GM23338 (cell line): ENCODE measurements at regions not wholly inside any gene's neighbourhood (a gene's known extent, or its start where the extent isn't known, plus 50 kb on each side); places are given as distances from the start of the nearest gene placed in this dataset.

Source experiments
- ATAC-seq: fragments of 200-7000 bp; cut with Tn5 transposase; 3 replicates; pipeline ENCODE4 v1.9.1; 2020
- DNase-seq: peaks from one replicate; pipeline ENCODE4 v3.0.0-alpha.2; 2015; ENCODE audit warnings: low spot score
- H2AFZ ChIP-seq: fragments of 200-600 bp; sonication (generic); 2 replicates; pipeline ENCODE4 v1.8.0; 2016; ENCODE audit warnings: antibody characterized with exemption, mild to moderate bottlenecking, moderate library complexity
- H3F3A ChIP-seq: fragments of 200-600 bp; sonication (generic); replicated peaks from 2 replicates; pipeline ENCODE4 v1.8.0; 2017; ENCODE audit warnings: antibody characterized with exemption, mixed run types, low read depth
- H3K27ac ChIP-seq: fragments of 200-600 bp; sonication (generic); 2 replicates; pipeline ENCODE4 v1.6.1; 2016; ENCODE audit warnings: low read depth
- H3K27me3 ChIP-seq: fragments of 200-600 bp; sonication (generic); 2 replicates; pipeline ENCODE4 v1.8.0; 2016; ENCODE audit warnings: mild to moderate bottlenecking, mixed run types, moderate library complexity; ENCODE audit not compliant: insufficient read depth
- H3K36me3 ChIP-seq: fragments of 200-600 bp; sonication (generic); 2 replicates; pipeline ENCODE4 v1.8.0; 2016; ENCODE audit warnings: mild to moderate bottlenecking; ENCODE audit not compliant: insufficient read depth
- H3K4me1 ChIP-seq: fragments of 200-600 bp; sonication (generic); 2 replicates; pipeline ENCODE4 v1.8.0; 2016; ENCODE audit warnings: mild to moderate bottlenecking, moderate library complexity; ENCODE audit not compliant: insufficient read depth
- H3K4me2 ChIP-seq: fragments of 200-600 bp; sonication (generic); 2 replicates; pipeline ENCODE4 v1.7.1; 2017; ENCODE audit warnings: mixed run types
- H3K4me3 ChIP-seq: fragments of 200-600 bp; sonication (generic); 2 replicates; pipeline ENCODE4 v1.6.1; 2016; ENCODE audit warnings: mixed run types
- H3K79me2 ChIP-seq: fragments of 200-600 bp; sonication (generic); replicated peaks from 2 replicates; pipeline ENCODE4 v1.8.0; 2017; ENCODE audit warnings: mild to moderate bottlenecking; ENCODE audit not compliant: insufficient read depth
- H3K9me2 ChIP-seq: fragments of 200-600 bp; sonication (generic); 2 replicates; pipeline ENCODE4 v1.8.0; 2017; ENCODE audit not compliant: insufficient read depth
- H4K20me1 ChIP-seq: fragments of 200-600 bp; sonication (generic); replicated peaks from 2 replicates; pipeline ENCODE4 v1.8.0; 2017; ENCODE audit warnings: mild to moderate bottlenecking; ENCODE audit not compliant: insufficient read depth
- H3K27ac Mint-ChIP-seq: 2 replicates; pipeline ENCODE4 v1.8.0; 2020; ENCODE audit warnings: inconsistent platforms, mild to moderate bottlenecking, moderate library complexity, mixed read lengths
- H3K27me3 Mint-ChIP-seq: 3 replicates; pipeline ENCODE4 v1.8.0; 2022; ENCODE audit warnings: low read depth, mild to moderate bottlenecking, moderate library complexity, mixed read lengths, inconsistent platforms; ENCODE audit not compliant: insufficient read depth, poor library complexity
- H3K36me3 Mint-ChIP-seq: 3 replicates; pipeline ENCODE4 v1.8.0; 2021; ENCODE audit warnings: low read depth, mild to moderate bottlenecking, inconsistent platforms, moderate library complexity, mixed read lengths
- H3K4me1 Mint-ChIP-seq: 3 replicates; pipeline ENCODE4 v1.8.0; 2020; ENCODE audit warnings: mild to moderate bottlenecking, inconsistent platforms, mixed read lengths
- H3K4me3 Mint-ChIP-seq: 3 replicates; pipeline ENCODE4 v1.8.0; 2021; ENCODE audit warnings: moderate library complexity, mild to moderate bottlenecking, inconsistent platforms, mixed read lengths
- H3K9me3 Mint-ChIP-seq: 3 replicates; pipeline ENCODE4 v1.8.0; 2020; ENCODE audit warnings: moderate library complexity, mild to moderate bottlenecking, inconsistent platforms, mixed read lengths
- CTCF ChIP-seq, 2 experiments: fragments of 200-600 bp in 1 of 2; sonication (generic) in 1 of 2; conservative IDR thresholded peaks; 2 replicates each; pipeline versions ENCODE4 v1.5.1 to v1.6.1; 2016 to 2017; ENCODE audit warnings: antibody characterized with exemption in 2 of 2, low read depth in 2 of 2, mild to moderate bottlenecking in 2 of 2, moderate library complexity in 1 of 2
- ETS1 ChIP-seq: IDR thresholded peaks from 2 replicates; pipeline ENCODE4 v1.6.1; 2016; ENCODE audit warnings: antibody characterized with exemption
- JUNB ChIP-seq: IDR thresholded peaks from one replicate; pipeline ENCODE4 v1.6.1; 2016; ENCODE audit warnings: antibody characterized with exemption; ENCODE audit not compliant: unreplicated experiment
- NANOG ChIP-seq: IDR thresholded peaks from 2 replicates; pipeline ENCODE4 v1.6.1; 2016; ENCODE audit warnings: antibody characterized with exemption, borderline replicate concordance
- STAT1 ChIP-seq: IDR thresholded peaks from one replicate; pipeline ENCODE4 v1.6.1; 2016; ENCODE audit warnings: antibody characterized with exemption; ENCODE audit not compliant: unreplicated experiment
- ZNF331 ChIP-seq: fragments of 250-450 bp; sonication (Bioruptor Pico); IDR thresholded peaks from 2 replicates; pipeline ENCODE4 v1.5.0; 2020; ENCODE audit warnings: low read depth, mild to moderate bottlenecking, moderate library complexity
- TF ChIP-seq, protein P1 (sequence below): fragments of 250-450 bp; sonication (Bioruptor Pico); IDR thresholded peaks from 2 replicates; pipeline ENCODE4 v1.5.0; 2020; ENCODE audit warnings: mild to moderate bottlenecking, moderate library complexity
- TF ChIP-seq, protein P2 (sequence below): IDR thresholded peaks from one replicate; pipeline ENCODE4 v1.6.1; 2018; ENCODE audit warnings: antibody characterized with exemption; ENCODE audit not compliant: unreplicated experiment

- no peak for TF ChIP-seq CTCF (conservative IDR thresholded peaks at IDR 0.05; ENCODE audit: low read depth in 2 of 2)
- TF ChIP-seq NANOG: no peak
- no peak for TF ChIP-seq JUNB
- TF ChIP-seq ETS1: no peak
Observed at GRCh38 chr22:22981670-22982571, 88.4 kb upstream of the GNAZ start (continued).

DNA sequence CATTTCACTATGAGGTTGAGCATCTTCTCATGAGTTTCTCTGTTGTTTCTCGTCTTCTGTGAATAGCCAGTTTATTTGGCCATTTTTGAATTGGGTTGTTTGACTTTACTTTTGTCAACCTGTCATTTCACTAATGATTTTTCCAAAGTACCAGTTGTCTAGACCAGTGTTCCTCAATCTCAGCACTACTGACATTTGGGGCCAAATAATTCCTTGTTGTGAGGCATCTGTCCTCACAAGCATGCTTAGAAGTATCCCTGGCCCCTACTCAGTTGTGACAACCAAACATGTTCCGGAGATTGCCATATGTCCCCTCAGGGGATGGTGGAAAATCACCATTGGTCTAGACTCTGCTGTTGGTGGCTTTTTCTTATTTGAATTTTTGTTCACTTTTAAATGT, 87.7 kb upstream of the GNAZ start:
- no peaks in the 10 kb centered on the region for H3F3A ChIP-seq
- H3K79me2 ChIP-seq: no peaks in the 10 kb centered on the region
- H2AFZ ChIP-seq: no peak overlapping the region
- no peak for DNase-seq
- H3K4me2 ChIP-seq: no peak overlapping the region
- Mint-ChIP-seq H3K36me3 (peaks cover 6% of the 10 kb centered on the region; the same call in 2 of the 3 replicates), H3K4me3 (no peak overlapping the region), H3K9me3 (peaks cover 74% of the 10 kb centered on the region), H3K27me3 (peaks cover 7% of the 10 kb centered on the region), H3K4me1 (no peaks in the 10 kb centered on the region), H3K27ac (no peak overlapping the region)
- no peaks in the 10 kb centered on the region for H4K20me1 ChIP-seq
- no peak overlapping the region for H3K4me3 ChIP-seq
- H3K27ac ChIP-seq: no peak overlapping the region
- H3K9me2 ChIP-seq: no peaks in the 10 kb centered on the region
- peaks cover 6% of the 10 kb centered on the region; the same call in 1 of the 2 replicates for H3K27me3 ChIP-seq
- no peak for ATAC-seq
- no peaks in the 10 kb centered on the region for H3K4me1 ChIP-seq
- 0 out of 2 replicates have a peak, but pooled peaks cover 3% of the 10 kb centered on the region for H3K36me3 ChIP-seq
- TF ChIP-seq, protein P1, sequence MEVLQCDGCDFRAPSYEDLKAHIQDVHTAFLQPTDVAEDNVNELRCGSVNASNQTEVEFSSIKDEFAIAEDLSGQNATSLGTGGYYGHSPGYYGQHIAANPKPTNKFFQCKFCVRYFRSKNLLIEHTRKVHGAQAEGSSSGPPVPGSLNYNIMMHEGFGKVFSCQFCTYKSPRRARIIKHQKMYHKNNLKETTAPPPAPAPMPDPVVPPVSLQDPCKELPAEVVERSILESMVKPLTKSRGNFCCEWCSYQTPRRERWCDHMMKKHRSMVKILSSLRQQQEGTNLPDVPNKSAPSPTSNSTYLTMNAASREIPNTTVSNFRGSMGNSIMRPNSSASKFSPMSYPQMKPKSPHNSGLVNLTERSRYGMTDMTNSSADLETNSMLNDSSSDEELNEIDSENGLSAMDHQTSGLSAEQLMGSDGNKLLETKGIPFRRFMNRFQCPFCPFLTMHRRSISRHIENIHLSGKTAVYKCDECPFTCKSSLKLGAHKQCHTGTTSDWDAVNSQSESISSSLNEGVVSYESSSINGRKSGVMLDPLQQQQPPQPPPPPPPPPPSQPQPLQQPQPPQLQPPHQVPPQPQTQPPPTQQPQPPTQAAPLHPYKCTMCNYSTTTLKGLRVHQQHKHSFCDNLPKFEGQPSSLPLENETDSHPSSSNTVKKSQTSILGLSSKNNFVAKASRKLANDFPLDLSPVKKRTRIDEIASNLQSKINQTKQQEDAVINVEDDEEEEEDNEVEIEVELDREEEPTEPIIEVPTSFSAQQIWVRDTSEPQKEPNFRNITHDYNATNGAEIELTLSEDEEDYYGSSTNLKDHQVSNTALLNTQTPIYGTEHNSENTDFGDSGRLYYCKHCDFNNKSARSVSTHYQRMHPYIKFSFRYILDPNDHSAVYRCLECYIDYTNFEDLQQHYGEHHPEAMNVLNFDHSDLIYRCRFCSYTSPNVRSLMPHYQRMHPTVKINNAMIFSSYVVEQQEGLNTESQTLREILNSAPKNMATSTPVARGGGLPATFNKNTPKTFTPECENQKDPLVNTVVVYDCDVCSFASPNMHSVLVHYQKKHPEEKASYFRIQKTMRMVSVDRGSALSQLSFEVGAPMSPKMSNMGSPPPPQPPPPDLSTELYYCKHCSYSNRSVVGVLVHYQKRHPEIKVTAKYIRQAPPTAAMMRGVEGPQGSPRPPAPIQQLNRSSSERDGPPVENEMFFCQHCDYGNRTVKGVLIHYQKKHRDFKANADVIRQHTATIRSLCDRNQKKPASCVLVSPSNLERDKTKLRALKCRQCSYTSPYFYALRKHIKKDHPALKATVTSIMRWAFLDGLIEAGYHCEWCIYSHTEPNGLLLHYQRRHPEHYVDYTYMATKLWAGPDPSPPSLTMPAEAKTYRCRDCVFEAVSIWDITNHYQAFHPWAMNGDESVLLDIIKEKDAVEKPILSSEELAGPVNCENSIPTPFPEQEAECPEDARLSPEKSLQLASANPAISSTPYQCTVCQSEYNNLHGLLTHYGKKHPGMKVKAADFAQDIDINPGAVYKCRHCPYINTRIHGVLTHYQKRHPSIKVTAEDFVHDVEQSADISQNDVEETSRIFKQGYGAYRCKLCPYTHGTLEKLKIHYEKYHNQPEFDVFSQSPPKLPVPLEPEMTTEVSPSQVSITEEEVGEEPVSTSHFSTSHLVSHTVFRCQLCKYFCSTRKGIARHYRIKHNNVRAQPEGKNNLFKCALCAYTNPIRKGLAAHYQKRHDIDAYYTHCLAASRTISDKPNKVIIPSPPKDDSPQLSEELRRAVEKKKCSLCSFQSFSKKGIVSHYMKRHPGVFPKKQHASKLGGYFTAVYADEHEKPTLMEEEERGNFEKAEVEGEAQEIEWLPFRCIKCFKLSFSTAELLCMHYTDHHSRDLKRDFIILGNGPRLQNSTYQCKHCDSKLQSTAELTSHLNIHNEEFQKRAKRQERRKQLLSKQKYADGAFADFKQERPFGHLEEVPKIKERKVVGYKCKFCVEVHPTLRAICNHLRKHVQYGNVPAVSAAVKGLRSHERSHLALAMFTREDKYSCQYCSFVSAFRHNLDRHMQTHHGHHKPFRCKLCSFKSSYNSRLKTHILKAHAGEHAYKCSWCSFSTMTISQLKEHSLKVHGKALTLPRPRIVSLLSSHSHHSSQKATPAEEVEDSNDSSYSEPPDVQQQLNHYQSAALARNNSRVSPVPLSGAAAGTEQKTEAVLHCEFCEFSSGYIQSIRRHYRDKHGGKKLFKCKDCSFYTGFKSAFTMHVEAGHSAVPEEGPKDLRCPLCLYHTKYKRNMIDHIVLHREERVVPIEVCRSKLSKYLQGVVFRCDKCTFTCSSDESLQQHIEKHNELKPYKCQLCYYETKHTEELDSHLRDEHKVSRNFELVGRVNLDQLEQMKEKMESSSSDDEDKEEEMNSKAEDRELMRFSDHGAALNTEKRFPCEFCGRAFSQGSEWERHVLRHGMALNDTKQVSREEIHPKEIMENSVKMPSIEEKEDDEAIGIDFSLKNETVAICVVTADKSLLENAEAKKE (CRISPR knock-in tag): no peak
- TF ChIP-seq ZNF331 (CRISPR knock-in tag) (no peak), CTCF (conservative IDR thresholded peaks at IDR 0.05; ENCODE audit: low read depth in 2 of 2) (no peak), STAT1 (no peak)
- TF ChIP-seq, protein P2, sequence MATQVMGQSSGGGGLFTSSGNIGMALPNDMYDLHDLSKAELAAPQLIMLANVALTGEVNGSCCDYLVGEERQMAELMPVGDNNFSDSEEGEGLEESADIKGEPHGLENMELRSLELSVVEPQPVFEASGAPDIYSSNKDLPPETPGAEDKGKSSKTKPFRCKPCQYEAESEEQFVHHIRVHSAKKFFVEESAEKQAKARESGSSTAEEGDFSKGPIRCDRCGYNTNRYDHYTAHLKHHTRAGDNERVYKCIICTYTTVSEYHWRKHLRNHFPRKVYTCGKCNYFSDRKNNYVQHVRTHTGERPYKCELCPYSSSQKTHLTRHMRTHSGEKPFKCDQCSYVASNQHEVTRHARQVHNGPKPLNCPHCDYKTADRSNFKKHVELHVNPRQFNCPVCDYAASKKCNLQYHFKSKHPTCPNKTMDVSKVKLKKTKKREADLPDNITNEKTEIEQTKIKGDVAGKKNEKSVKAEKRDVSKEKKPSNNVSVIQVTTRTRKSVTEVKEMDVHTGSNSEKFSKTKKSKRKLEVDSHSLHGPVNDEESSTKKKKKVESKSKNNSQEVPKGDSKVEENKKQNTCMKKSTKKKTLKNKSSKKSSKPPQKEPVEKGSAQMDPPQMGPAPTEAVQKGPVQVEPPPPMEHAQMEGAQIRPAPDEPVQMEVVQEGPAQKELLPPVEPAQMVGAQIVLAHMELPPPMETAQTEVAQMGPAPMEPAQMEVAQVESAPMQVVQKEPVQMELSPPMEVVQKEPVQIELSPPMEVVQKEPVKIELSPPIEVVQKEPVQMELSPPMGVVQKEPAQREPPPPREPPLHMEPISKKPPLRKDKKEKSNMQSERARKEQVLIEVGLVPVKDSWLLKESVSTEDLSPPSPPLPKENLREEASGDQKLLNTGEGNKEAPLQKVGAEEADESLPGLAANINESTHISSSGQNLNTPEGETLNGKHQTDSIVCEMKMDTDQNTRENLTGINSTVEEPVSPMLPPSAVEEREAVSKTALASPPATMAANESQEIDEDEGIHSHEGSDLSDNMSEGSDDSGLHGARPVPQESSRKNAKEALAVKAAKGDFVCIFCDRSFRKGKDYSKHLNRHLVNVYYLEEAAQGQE: no peak
